ENCODE measurements at regions not wholly inside any gene's neighbourhood (a gene's known extent, or its start where the extent isn't known, plus 50 kb on each side); places are given as distances from the start of the nearest gene placed in this dataset.

GRCh38 chr1:235919833-235920441 is 53.2 kb upstream of the LYST start:
- H3K36me3 ChIP-seq (ENCODE audit: insufficient read depth, low read length), result no peaks in the 10 kb centered on the region
- no peaks in the 10 kb centered on the region for H4K20me1 ChIP-seq (ENCODE audit: insufficient read depth, low read length)
- H3K27ac ChIP-seq (ENCODE audit: low read length), result no peak overlapping the region
- H3K4me1 ChIP-seq (ENCODE audit: insufficient read depth, low read length), result no peaks in the 10 kb centered on the region
- H3K4me3 ChIP-seq (ENCODE audit: low read depth in 1 of 2, low read length in 2 of 2), result no peak overlapping the region
- TF ChIP-seq EZH2 (IDR thresholded peaks at IDR 0.05; ENCODE audit: borderline replicate concordance, low read depth, low read length, severe bottlenecking), result no peak
- TF ChIP-seq CTCF (IDR thresholded peaks at IDR 0.05; ENCODE audit: borderline replicate concordance, extremely low read depth, low read length, poor library complexity, severe bottlenecking), result no peak
- no peak for DNase-seq
- H3K79me2 ChIP-seq (ENCODE audit: insufficient read depth, low read length), result no peaks in the 10 kb centered on the region
- no peak overlapping the region for H2AFZ ChIP-seq (ENCODE audit: low read depth, low read length)
- H3K4me2 ChIP-seq (ENCODE audit: insufficient read depth, low read length), result no peak overlapping the region
- H3K9me3 ChIP-seq (ENCODE audit: insufficient read depth, low read length, severe bottlenecking), result no peaks in the 10 kb centered on the region
- peaks cover 7% of the 10 kb centered on the region for H3K27me3 ChIP-seq (ENCODE audit: insufficient read depth, low read length, poor library complexity)
- ATAC-seq (ENCODE audit: insufficient read depth, low read depth), result no peak
- no peak overlapping the region for H3K9ac ChIP-seq (ENCODE audit: low read depth, low read length)

- H3K9me3 ChIP-seq (ENCODE audit: insufficient read depth, low read length, severe bottlenecking), result no peaks in the 10 kb centered on the region
- H3K9ac ChIP-seq (ENCODE audit: low read depth, low read length), result no peak overlapping the region
- DNase-seq, result no peak
- no peak overlapping the region for H3K4me2 ChIP-seq (ENCODE audit: insufficient read depth, low read length)
- H3K27ac ChIP-seq (ENCODE audit: low read length), result no peak overlapping the region
- no peaks in the 10 kb centered on the region for H3K79me2 ChIP-seq (ENCODE audit: insufficient read depth, low read length)
- H4K20me1 ChIP-seq (ENCODE audit: insufficient read depth, low read length), result no peaks in the 10 kb centered on the region
- ATAC-seq (ENCODE audit: insufficient read depth, low read depth), result no peak
- H3K36me3 ChIP-seq (ENCODE audit: insufficient read depth, low read length), result no peaks in the 10 kb centered on the region
- no peak overlapping the region for H2AFZ ChIP-seq (ENCODE audit: low read depth, low read length)
- no peak overlapping the region for H3K4me3 ChIP-seq (ENCODE audit: low read depth in 1 of 2, low read length in 2 of 2)
- no peaks in the 10 kb centered on the region for H3K4me1 ChIP-seq (ENCODE audit: insufficient read depth, low read length)
- no peak for TF ChIP-seq EZH2 (IDR thresholded peaks at IDR 0.05; ENCODE audit: borderline replicate concordance, low read depth, low read length, severe bottlenecking)
- no peak for TF ChIP-seq CTCF (IDR thresholded peaks at IDR 0.05; ENCODE audit: borderline replicate concordance, extremely low read depth, low read length, poor library complexity, severe bottlenecking)
- peaks cover 7% of the 10 kb centered on the region for H3K27me3 ChIP-seq (ENCODE audit: insufficient read depth, low read length, poor library complexity)
These were observed 52.6 kb upstream of the LYST start for GRCh38 chr1:235919127-235919832.

- Histone ChIP-seq H3K79me2 (ENCODE audit: insufficient read depth, low read length) (no peaks in the 10 kb centered on the region), H3K27me3 (ENCODE audit: insufficient read depth, low read length, poor library complexity) (peaks cover 7% of the 10 kb centered on the region), H4K20me1 (ENCODE audit: insufficient read depth, low read length) (no peaks in the 10 kb centered on the region), H3K9me3 (ENCODE audit: insufficient read depth, low read length, severe bottlenecking) (no peaks in the 10 kb centered on the region), H2AFZ (ENCODE audit: low read depth, low read length) (no peak overlapping the region), H3K27ac (ENCODE audit: low read length) (no peak overlapping the region), H3K36me3 (ENCODE audit: insufficient read depth, low read length) (no peaks in the 10 kb centered on the region), H3K9ac (ENCODE audit: low read depth, low read length) (no peak overlapping the region), H3K4me1 (ENCODE audit: insufficient read depth, low read length) (no peaks in the 10 kb centered on the region), H3K4me2 (ENCODE audit: insufficient read depth, low read length) (no peak overlapping the region), H3K4me3 (ENCODE audit: low read depth in 1 of 2, low read length in 2 of 2) (no peak overlapping the region)
- no peak for TF ChIP-seq CTCF (IDR thresholded peaks at IDR 0.05; ENCODE audit: borderline replicate concordance, extremely low read depth, low read length, poor library complexity, severe bottlenecking)
- TF ChIP-seq EZH2 (IDR thresholded peaks at IDR 0.05; ENCODE audit: borderline replicate concordance, low read depth, low read length, severe bottlenecking), result no peak
- DNase-seq (no peak), ATAC-seq (ENCODE audit: insufficient read depth, low read depth) (no peak)
These were observed 51.8 kb upstream of the LYST start for GRCh38 chr1:235918465-235918864.

All from DND-41 (cell line).